HCT116 (cell line): ENCODE measurements at regions not wholly inside any gene's neighbourhood (a gene's known extent, or its start where the extent isn't known, plus 50 kb on each side); places are given as distances from the start of the nearest gene placed in this dataset.

Experiments
- ATAC-seq: fragments of 200-7000 bp; cut with Tn5 transposase; 2 replicates; pipeline ENCODE4 v1.9.1; 2020; ENCODE audit warnings: mild to moderate bottlenecking, moderate library complexity
- BruUV-seq: library from RNA; stranded (reverse); fragments of 400-500 nt; replicated peaks from 2 replicates; lab custom pipeline; 2021; lab: Mats Ljungman, UMichigan
- CTCF ChIA-PET: fragments of 300-600 bp; sonication (Branson Sonifier 250); formaldehyde crosslinking; loops from one replicate; lab custom pipeline; 2021; ENCODE audit warnings: antibody characterized with exemption; lab: Charles Lee
- POLR2A ChIA-PET: fragments of 300-600, 350-600 bp; sonication (Branson Sonifier 250); formaldehyde crosslinking; loops from one replicate; lab custom pipeline; 2021; ENCODE audit warnings: antibody characterized with exemption; lab: Charles Lee
- RAD21 ChIA-PET, 2 experiments: fragments of 300-600 bp; sonication (Branson Sonifier 250); formaldehyde crosslinking; loops; one replicate each; lab custom pipeline; 2023; ENCODE audit warnings: low total read pairs in 2 of 2; ENCODE audit not compliant: uncharacterized antibody in 2 of 2, unreplicated experiment in 2 of 2, low non-redundant PET in 1 of 2; lab: Charles Lee
- DNase-seq: peaks from one replicate; pipeline ENCODE4 v3.0.0-alpha.2; 2010; ENCODE audit warnings: low read depth, low spot score
- H2AFZ ChIP-seq: fragments of 200-600 bp; shearing (Covaris generic), sonication (generic); 2 replicates; pipeline ENCODE4 v1.6.1; 2017; ENCODE audit warnings: low read depth, mixed run types, mixed read lengths, antibody characterized with exemption, low read length; ENCODE audit not compliant: poor library complexity, severe bottlenecking
- H3K27ac ChIP-seq: 2 replicates; pipeline ENCODE4 v1.5.1; 2012; ENCODE audit warnings: low read depth, low read length
- H3K27me3 ChIP-seq: fragments of 200-600 bp; sonication (generic); 2 replicates; pipeline ENCODE4 v1.6.1; 2016; ENCODE audit warnings: mixed run types, low read length, mixed read lengths; ENCODE audit not compliant: insufficient read depth
- H3K36me3 ChIP-seq, 2 experiments: fragments of 200-500 bp in 1 of 2; fragments of 200-600 bp in 1 of 2; sonication (Bioruptor generic) in 1 of 2; sonication (generic) in 1 of 2; 2 replicates each; pipeline versions ENCODE4 v1.5.1 to v1.6.1; 2014 to 2016; ENCODE audit warnings: low read length in 2 of 2, inconsistent platforms in 1 of 2, mixed read lengths in 1 of 2, mixed run types in 1 of 2; ENCODE audit not compliant: insufficient read depth in 2 of 2, control insufficient read depth in 1 of 2
- H3K4me1 ChIP-seq, 2 experiments: fragments of 200-600 bp in 1 of 2; sonication (generic) in 1 of 2; 2 replicates each; pipeline versions ENCODE4 v1.5.1 to v1.6.1; 2012 to 2017; ENCODE audit warnings: low read length in 2 of 2, inconsistent platforms in 1 of 2, mild to moderate bottlenecking in 1 of 2, mixed read lengths in 1 of 2, mixed run types in 1 of 2, moderate library complexity in 1 of 2; ENCODE audit not compliant: insufficient read depth in 2 of 2, control insufficient read depth in 1 of 2
- H3K4me2 ChIP-seq: fragments of 200-600 bp; sonication (generic); 2 replicates; pipeline ENCODE4 v1.6.1; 2017; ENCODE audit warnings: mixed run types, low read length, mixed read lengths
- H3K4me3 ChIP-seq, 2 experiments: fragments of 200-600 bp in 1 of 2; sonication (generic) in 1 of 2; replicated peaks in 1 of 2; 2 replicates each; pipeline ENCODE4 v1.5.1; 2011 to 2016; ENCODE audit warnings: low read length in 2 of 2, control low read depth in 1 of 2, low read depth in 1 of 2, mild to moderate bottlenecking in 1 of 2, mixed read lengths in 1 of 2, mixed run types in 1 of 2
- H3K79me2 ChIP-seq: fragments of 200-600 bp; sonication (generic); 2 replicates; pipeline ENCODE4 v1.6.1; 2017; ENCODE audit warnings: mild to moderate bottlenecking, mixed run types, low read length, moderate library complexity, mixed read lengths; ENCODE audit not compliant: insufficient read depth
- H3K9ac ChIP-seq: fragments of 200-600 bp; sonication (generic); 2 replicates; pipeline ENCODE4 v1.6.1; 2016; ENCODE audit warnings: low read length, mixed read lengths
- H3K9me2 ChIP-seq: fragments of 200-600 bp; sonication (generic), shearing (Covaris generic); 2 replicates; pipeline ENCODE4 v1.6.1; 2017; ENCODE audit warnings: mixed run types, mild to moderate bottlenecking, moderate library complexity; ENCODE audit not compliant: insufficient read depth
- H3K9me3 ChIP-seq, 2 experiments: fragments of 200-500 bp in 1 of 2; fragments of 200-600 bp in 1 of 2; sonication (Bioruptor generic) in 1 of 2; sonication (generic) in 1 of 2; 2 replicates each; pipeline ENCODE4 v1.6.1; 2014 to 2017; ENCODE audit warnings: low read length in 2 of 2, mixed read lengths in 2 of 2, inconsistent platforms in 1 of 2, low read depth in 1 of 2, mild to moderate bottlenecking in 1 of 2, mixed run types in 1 of 2, moderate library complexity in 1 of 2; ENCODE audit not compliant: control insufficient read depth in 1 of 2, insufficient read depth in 1 of 2
- H4K20me1 ChIP-seq: fragments of 200-600 bp; sonication (generic), shearing (Covaris generic); 2 replicates; pipeline ENCODE4 v1.6.1; 2017; ENCODE audit warnings: mixed run types, mild to moderate bottlenecking, moderate library complexity; ENCODE audit not compliant: insufficient read depth
- JUND ChIP-seq: IDR thresholded peaks from 2 replicates; pipeline ENCODE4 v1.6.1; 2012
- MAX ChIP-seq: IDR thresholded peaks from 2 replicates; pipeline ENCODE4 v1.6.1; 2012
- POLR2A ChIP-seq: IDR thresholded peaks from 2 replicates; pipeline ENCODE4 v1.7.0; 2011; ENCODE audit warnings: borderline replicate concordance; ENCODE audit not compliant: insufficient read depth, insufficient read length; ENCODE audit errors: extremely low read depth
- RAD21 ChIP-seq: IDR thresholded peaks from 2 replicates; pipeline ENCODE4 v1.6.1; 2012; ENCODE audit warnings: low read depth, mild to moderate bottlenecking
- SIN3A ChIP-seq: IDR thresholded peaks from 2 replicates; pipeline ENCODE4 v1.6.1; 2012; ENCODE audit warnings: low read depth
- ZFX ChIP-seq: fragments of 450-650 bp; IDR thresholded peaks from 2 replicates; pipeline ENCODE4 v1.6.1; 2017
- ZNF274 ChIP-seq: fragments of 200-500 bp; sonication (Bioruptor generic); IDR thresholded peaks from 2 replicates; pipeline ENCODE4 v1.6.1; 2014; ENCODE audit warnings: mild to moderate bottlenecking, low read depth, low read length, inconsistent platforms
- intact Hi-C: fragments of 100-400 bp; cut with micrococcal nuclease; formaldehyde crosslinking; loops from 2 replicates; pipeline ENCODE4 v1.10.0; 2022
- TF ChIP-seq, protein P1 (sequence below): IDR thresholded peaks from 2 replicates; pipeline ENCODE4 v1.6.1; 2011; ENCODE audit warnings: mild to moderate bottlenecking, low read length, moderate library complexity; ENCODE audit not compliant: insufficient replicate concordance; ENCODE audit errors: extremely low read depth
- TF ChIP-seq, protein P2 (sequence below): IDR thresholded peaks from 2 replicates; pipeline ENCODE4 v1.6.1; 2012; ENCODE audit warnings: low read depth

DNA sequence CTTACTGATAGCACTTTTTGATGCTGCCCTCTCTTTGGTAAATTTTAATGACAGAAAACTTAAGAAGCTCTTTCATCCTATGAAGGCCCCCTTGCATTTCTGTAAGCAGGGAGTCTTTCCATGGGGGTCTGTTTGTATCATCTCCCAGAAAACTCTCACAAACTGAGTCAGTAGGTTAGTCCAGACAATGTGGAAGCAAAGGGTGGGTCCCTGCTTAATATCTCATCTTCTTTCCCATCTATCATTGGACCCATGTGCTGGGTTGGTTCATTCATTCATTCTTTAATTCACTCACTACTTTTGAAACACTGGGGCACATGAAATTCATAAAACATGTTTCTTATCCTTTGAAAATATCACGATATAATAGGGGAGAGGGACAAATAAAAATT is 164.3 kb downstream of the NTMT2 start:
- Histone ChIP-seq H3K9me2 (no peaks in the 10 kb centered on the region), H2AFZ (no peak overlapping the region), H4K20me1 (no peaks in the 10 kb centered on the region), H3K4me1 (no peaks in the 10 kb centered on the region), H3K36me3 (no peaks in the 10 kb centered on the region), H3K79me2 (no peaks in the 10 kb centered on the region), H3K4me3 (no peak overlapping the region), H3K27ac (no peak overlapping the region), H3K9me3 (no peaks in the 10 kb centered on the region), H3K27me3 (no peaks in the 10 kb centered on the region), H3K9ac (no peak overlapping the region), H3K4me2 (no peak overlapping the region)
- no TSS peak for BruUV-seq
- TF ChIP-seq, protein P1, sequence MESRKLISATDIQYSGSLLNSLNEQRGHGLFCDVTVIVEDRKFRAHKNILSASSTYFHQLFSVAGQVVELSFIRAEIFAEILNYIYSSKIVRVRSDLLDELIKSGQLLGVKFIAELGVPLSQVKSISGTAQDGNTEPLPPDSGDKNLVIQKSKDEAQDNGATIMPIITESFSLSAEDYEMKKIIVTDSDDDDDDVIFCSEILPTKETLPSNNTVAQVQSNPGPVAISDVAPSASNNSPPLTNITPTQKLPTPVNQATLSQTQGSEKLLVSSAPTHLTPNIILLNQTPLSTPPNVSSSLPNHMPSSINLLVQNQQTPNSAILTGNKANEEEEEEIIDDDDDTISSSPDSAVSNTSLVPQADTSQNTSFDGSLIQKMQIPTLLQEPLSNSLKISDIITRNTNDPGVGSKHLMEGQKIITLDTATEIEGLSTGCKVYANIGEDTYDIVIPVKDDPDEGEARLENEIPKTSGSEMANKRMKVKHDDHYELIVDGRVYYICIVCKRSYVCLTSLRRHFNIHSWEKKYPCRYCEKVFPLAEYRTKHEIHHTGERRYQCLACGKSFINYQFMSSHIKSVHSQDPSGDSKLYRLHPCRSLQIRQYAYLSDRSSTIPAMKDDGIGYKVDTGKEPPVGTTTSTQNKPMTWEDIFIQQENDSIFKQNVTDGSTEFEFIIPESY = no peak
- TF ChIP-seq JUND (no peak), ZFX (no peak), RAD21 (no peak), ZNF274 (no peak), MAX (no peak), POLR2A (no peak), SIN3A (no peak)
- TF ChIP-seq, protein P2, sequence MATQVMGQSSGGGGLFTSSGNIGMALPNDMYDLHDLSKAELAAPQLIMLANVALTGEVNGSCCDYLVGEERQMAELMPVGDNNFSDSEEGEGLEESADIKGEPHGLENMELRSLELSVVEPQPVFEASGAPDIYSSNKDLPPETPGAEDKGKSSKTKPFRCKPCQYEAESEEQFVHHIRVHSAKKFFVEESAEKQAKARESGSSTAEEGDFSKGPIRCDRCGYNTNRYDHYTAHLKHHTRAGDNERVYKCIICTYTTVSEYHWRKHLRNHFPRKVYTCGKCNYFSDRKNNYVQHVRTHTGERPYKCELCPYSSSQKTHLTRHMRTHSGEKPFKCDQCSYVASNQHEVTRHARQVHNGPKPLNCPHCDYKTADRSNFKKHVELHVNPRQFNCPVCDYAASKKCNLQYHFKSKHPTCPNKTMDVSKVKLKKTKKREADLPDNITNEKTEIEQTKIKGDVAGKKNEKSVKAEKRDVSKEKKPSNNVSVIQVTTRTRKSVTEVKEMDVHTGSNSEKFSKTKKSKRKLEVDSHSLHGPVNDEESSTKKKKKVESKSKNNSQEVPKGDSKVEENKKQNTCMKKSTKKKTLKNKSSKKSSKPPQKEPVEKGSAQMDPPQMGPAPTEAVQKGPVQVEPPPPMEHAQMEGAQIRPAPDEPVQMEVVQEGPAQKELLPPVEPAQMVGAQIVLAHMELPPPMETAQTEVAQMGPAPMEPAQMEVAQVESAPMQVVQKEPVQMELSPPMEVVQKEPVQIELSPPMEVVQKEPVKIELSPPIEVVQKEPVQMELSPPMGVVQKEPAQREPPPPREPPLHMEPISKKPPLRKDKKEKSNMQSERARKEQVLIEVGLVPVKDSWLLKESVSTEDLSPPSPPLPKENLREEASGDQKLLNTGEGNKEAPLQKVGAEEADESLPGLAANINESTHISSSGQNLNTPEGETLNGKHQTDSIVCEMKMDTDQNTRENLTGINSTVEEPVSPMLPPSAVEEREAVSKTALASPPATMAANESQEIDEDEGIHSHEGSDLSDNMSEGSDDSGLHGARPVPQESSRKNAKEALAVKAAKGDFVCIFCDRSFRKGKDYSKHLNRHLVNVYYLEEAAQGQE = no peak
- POLR2A ChIA-PET = no interaction called here
- intact Hi-C loops = no loop called here
- CTCF ChIA-PET = no interaction called here
- RAD21 ChIA-PET = no interaction called here
- ATAC-seq (no peak), DNase-seq (no peak)
